Brain pericyte (primary cell): ENCODE measurements at regions not wholly inside any gene's neighbourhood (a gene's known extent, or its start where the extent isn't known, plus 50 kb on each side); places are given as distances from the start of the nearest gene placed in this dataset.

Experiments
- DNase-seq: peaks from one replicate; pipeline ENCODE4 v3.0.0-alpha.2; 2012; ENCODE audit warnings: low read depth, low spot score

DNA sequence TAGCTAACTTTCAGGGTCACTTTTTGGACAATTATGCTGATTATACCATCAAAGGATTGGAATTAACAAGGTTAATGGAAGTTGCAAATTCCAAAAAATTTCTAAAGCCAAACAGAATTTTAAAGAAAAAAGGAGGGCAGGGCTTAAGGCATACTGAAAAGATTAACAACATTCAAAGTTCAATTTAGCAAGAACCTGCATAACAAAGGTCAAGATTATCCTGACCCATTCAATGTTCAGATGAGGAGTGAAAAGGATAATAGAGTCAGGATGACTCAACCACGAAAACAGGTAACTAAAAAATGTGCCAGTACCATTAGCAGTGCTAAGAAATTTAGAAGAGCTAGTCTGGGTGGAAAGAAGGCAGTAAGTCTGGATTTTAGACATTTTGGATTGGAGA lies 139.8 kb upstream of the HNMT start:
- no peak for DNase-seq

DNA sequence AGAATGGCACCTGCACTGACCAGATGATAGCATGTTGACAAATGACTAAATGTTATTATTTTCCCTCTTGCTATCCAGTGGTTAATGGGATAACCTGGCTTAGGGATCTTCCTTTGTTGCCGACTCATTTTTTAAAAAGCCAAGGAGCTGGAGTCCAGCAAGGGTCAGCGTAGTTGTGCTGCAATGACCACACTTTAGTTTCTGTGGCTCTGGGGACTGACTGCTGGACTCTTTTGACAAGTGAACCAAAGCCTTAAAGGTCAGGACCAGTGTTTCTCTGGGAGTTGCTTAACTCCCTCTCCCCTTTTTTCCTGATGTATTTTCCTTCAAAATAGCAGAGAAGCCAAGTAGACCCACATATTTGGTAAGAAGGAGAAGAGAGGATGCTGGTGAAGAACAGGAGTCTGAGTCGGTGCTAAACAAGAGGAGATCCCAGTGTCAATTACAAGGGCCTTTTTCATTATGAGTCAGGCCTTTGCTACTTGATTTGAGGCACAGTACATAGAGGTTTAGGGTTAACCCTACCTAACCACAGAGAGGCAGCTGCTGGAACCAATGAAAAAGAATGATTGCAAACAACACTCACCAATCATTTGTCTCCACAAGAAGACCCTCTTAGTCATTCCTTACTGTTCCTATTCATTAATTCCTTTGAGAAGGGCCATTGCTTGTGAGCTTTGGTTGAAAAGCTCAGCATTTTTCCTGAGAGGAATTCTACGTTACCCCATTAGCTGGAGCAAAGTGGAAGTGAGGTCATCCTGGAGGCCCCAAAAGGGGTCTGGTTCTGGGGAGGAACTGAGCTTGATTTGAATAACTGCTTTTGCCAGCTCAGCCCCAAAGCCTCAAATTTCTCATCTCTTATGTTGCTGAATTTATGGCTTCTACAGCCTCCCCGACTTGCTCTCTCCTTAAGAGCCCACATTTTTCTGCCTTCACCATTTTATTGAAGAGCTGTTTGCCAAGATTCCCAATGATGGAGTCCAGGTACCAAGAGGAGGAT lies 137.6 kb upstream of the HNMT start:
- no peak for DNase-seq

DNA sequence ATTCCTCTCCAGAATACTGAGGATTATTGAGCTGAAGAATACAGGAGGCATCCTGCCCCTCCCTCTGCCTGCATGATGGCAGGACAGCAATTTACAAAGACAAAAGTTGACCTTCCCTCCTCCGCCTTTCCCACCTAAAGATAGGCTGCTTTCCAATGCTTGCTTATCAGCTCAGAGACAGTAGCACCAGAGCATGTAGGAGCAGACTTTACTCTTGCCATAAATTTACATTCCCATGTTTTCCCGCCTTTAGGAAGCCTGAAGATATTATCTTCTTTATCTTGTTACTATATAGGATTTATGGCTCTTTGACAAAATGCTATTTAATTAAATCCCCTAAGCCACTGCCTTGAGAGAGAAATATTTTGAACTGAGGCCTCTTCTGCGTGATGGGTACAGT lies 135.6 kb upstream of the HNMT start:
- DNase-seq: no peak

GRCh38 chr2:137829251-137829650 lies 135.0 kb upstream of the HNMT start:
- DNase-seq: no peak

- DNase-seq: no peak
Observed at GRCh38 chr2:137834760-137835379, 129.4 kb upstream of the HNMT start.

- no peak for DNase-seq
Observed at GRCh38 chr2:137836671-137837070, 127.6 kb upstream of the HNMT start.

- peak; percentile 80 for DNase-seq
Observed at GRCh38 chr2:137837830-137838229, 126.4 kb upstream of the HNMT start.

GRCh38 chr2:137838255-137839092 lies 125.8 kb upstream of the HNMT start:
- DNase-seq: peak; percentile 7

DNA sequence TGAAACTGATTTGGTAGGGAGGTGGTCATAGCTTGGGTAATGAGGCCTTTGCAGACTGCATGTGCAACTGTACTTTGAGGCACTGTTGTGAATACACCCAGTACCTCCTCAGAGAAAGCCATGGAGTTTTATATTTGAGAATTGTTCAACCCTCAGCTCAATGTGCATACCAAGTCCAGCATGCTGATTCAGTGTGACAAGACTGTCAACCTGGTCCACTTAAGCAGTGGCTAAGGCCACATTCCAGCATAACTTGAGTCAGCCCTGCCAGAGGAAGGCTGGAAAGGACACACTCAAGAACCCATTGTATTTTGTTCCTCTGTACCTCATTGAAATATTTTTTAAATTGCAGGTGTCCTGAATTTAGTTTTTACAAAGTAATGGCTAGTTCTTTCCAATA lies 121.8 kb upstream of the HNMT start:
- no peak for DNase-seq

- no peak for DNase-seq
Observed at GRCh38 chr2:137842952-137843351, 121.3 kb upstream of the HNMT start.

DNA sequence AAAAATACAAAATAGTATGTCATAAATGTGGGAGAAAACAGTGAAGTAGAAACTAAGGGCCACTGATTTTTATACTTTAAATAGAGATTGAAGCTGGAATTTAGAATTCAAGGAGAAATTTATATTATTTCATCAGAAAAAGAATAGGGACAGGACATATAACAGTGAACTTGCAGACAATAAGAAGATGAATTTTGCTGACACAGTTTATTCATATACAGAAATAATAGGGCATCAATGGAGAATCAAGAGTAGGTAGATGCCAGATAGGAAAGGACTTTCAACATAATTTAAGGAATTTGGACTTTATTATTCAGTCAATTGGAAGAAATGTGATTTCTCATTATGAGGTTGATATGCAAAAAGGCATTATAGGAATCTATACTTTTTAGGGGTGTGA lies 118.9 kb upstream of the HNMT start:
- no peak for DNase-seq

DNA sequence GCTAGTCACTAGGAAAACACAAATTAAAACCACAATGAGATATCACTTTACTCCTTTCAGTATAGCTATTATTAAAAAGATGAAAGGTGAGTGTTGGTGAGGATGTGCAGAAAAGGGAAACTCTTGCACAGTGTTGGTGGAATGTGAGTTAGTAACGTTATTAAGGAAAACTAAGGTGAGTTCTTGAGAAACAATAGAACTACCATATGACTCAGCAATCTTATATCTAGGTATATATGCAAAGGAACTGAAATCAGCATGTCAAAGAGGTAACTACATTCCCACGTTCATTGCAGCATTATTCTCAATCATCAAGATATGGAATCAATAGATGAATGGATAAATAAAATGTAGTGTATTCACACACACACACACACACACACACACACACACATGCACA lies 117.3 kb upstream of the HNMT start:
- DNase-seq: no peak

DNA sequence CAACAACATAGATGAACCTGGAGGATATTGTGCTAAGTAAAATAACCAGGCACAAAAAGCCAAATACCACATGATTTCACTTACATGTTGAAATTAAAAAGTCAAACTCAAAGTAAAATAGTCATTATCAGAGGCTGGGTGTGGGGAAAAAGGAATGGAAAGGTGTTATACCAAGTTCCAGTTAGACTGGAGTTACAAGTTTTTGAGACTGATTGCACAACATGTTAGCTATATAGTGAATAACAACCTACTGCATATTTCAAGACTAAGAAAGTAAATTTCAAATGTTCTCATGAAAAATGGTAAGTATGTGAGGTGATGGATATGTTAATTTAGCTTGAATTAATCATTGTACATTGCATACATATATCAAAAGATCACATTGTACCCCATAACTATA lies 116.8 kb upstream of the HNMT start:
- DNase-seq: no peak

DNA sequence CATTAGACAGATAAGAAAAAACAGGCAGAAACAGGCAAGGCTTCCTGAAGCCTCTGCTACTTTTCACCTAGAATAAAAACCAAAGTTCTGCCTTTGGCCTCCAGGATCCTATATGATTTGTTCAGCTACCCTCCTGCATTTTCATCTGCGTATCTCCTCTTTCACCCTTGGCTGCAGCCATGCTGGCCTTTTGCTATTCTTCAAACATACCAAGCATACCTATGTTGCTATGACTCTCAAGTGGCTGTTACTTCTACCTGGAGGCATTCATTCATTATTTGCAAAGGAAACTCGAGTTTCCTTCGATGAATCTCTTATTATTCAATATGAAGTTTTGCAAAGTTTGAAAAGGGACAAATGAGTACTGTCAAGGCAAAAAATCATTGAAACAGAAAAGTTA lies 106.4 kb upstream of the HNMT start:
- DNase-seq: no peak

GRCh38 chr2:137862651-137863050 lies 101.6 kb upstream of the HNMT start:
- no peak for DNase-seq

DNA sequence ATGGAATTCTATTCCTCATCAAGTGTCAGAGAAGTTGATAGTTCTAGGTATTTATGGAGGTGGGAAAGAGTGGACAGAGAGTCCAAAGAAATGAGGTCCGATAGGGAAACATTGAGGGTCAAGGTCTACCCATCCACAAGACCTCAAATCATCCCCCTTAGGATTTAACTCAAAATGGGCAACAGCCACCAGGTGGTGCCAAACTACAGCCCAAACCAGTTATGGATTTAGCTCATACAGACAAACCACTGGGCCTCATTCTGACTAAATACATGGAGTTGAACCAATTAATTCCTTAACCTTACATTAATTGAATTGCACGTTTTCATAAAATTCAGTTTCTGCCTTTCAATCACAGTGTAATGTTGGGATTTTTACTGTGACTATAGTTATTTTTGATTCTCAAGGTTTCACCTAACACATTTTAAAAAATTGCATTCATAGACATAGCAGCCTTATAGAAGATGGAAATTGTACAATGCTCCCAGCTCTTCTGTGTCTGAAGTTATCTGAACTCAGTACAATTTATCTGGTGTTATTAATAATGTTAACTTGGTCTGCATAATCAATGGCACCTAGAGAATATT lies 98.2 kb upstream of the HNMT start:
- DNase-seq: no peak

DNA sequence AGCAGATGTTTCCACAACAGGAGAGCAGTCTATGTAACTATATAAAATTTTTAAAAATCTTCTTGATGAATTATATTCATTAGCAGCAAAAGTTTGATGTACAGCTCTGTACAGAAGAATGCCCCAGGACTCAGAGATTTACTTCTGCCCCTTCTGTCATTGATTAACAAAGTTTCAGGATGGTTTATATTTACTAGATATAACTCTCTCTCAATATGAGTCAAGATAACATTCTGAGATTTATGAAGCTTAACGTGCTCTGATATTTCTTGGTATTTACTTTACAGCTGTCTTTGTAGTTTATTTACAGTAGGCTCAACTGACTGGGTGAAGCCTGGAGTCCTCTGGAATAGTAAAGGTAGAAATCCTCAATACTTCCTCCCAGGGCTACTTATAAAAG lies 93.6 kb upstream of the HNMT start:
- no peak for DNase-seq

DNA sequence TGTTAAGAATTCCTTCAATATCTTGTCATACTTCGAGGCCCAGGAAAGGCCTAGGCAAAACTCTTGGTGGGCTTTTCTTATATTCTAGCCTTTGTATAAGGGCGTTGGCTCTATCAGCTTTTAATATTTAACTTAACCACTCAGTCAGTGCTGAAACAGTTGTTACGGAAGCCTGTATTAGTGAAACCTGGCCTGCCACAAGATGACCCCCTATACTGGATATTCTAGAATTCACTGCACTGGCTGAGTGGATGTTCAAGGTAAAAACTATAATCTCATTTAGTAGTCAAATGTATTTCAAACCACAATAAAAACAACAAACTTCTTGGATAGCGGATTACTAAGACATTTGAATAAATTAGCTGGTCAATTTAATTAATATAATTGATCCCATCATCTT lies 91.7 kb upstream of the HNMT start:
- DNase-seq: no peak

GRCh38 chr2:137873536-137874244 lies 90.6 kb upstream of the HNMT start:
- no peak for DNase-seq

DNA sequence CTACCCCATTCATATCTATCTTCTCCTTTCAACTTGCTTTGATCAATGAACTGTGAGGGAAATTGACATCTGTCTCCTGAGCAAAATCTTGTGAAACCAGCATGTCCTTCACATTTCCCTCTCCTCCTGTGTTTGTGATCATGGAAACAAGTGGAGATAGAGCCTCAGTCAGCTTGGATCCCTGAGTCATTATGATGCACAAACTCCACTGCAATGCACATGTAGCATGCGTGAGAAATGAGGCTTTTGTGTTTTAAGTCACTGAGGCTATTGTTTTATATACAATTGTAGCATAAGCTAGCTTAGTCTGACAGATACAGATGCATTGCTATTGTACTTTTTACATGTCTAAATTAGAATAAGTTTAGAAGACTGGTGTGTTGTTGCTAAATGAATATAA lies 85.2 kb upstream of the HNMT start:
- DNase-seq: no peak

DNA sequence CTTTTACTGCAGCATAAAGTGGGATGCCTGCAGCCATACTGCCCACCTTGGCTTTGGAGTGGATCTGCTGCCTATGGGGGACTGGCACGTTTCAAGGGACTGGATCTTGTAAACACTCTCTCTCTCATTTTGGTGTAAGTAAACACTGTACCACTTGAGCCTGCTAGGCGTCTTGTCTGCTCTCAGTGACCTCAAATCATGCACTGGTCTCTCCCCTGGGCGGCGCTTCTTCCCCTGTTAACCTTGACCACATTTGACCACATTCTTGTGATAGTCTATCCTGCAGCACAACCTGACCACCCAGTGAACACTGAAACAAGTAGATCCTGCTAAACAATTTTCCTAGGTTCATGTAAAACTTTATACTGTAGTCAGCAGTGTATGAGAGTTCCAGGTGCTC lies 82.6 kb upstream of the HNMT start:
- no peak for DNase-seq
